Mucosa of gallbladder (tissue), 1 donor: ENCODE measurements at regions not wholly inside any gene's neighbourhood (a gene's known extent, or its start where the extent isn't known, plus 50 kb on each side); places are given as distances from the start of the nearest gene placed in this dataset.

Source experiments
- DNase-seq: peaks from one replicate; pipeline ENCODE4 v3.0.0-alpha.2; 2020; ENCODE audit warnings: low spot score
- donor health status: DM: no; HTN: no; CAD: no.

DNA sequence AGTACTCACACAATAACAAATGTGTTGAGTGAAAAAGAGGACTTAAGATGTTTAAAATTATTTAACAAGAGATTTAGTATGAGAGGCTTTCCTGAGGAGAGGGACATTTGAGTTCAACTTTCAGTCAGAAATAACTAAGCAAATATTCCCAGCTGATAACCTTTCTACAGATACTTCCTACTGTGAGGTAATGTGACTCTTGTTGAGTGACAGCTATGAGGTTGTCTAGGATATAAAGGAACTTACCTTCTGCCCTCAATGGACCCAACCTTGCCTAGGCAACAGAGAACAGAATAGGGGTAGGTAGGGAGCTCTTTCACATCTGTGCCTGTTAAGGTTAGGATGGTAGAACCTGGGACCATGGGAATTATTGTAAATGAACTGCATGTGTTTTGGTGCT lies 54.7 kb downstream of the GLUD2 start:
- DNase-seq: no peak

DNA sequence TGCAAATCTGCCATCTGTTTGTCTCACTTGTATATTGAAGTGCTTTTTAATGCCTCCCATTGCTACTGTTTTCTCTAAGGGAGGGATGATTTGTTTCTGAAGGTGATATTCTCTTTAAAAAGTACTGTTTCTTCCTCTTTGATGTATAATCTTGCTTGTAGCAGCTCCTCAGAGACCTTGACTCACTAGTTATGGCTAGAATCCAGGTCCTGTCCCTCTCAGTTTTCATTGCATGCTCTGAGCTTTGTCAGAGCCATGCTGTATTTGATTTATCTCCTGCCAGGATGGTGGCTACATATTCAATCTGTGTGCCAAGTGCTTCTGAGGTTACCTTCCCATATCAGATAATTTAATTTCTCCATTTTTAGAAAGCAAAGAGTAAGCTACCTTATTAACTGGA lies 56.0 kb downstream of the GLUD2 start:
- no peak for DNase-seq

DNA sequence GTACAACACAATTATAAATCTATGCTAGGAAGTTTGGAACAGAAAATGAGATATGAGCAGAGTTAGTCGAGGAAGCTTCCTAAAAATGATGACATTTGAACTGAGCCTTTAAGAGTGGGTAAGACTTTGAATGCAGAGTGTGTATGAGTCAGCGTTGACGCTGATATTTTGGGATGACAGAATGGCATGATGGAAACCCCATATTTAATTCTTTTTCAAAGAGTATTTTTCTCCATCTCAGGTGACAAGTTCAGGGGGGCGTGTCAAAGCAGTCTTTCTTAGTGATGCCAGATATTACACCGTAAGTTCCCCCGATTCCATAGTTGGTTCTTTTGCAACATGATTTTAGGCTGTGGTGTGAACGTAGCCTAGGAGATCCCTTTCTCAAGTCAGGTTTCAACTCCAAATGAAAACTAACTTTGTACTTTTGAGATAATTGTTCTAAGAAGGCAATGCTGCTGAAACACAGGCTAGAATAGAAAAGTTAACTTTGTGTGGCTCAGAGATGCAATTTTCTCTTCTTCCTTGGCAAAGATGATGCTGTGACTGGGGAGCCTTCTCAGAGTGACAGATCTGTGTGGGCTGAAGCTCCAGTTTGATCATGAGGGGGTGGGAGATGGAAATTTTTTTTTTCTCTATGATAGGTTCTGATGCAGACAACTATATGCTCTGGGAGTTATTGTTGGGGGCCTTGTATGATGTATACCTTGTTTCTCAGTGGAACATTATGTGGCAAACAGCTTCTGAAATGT lies 59.2 kb downstream of the GLUD2 start:
- no peak for DNase-seq

DNA sequence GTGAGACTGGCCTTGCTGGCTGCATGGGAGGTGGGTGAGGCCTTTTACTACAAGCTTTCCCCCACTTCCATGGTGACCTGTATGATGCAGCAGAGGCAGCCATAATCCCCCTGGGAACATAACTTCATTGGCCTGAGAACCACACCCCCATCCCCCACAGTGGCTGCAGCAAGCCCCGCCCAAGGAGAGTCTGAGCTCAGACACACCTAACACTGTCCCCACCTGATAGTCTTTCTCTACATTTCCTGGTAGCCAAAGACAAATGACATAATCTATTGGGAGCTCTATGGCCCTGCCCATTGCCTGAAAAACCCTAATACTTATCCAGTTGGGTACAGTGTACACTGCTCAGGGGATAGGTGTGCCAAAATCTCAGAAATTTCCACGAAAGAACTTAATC lies 62.6 kb downstream of the GLUD2 start:
- no peak for DNase-seq

DNA sequence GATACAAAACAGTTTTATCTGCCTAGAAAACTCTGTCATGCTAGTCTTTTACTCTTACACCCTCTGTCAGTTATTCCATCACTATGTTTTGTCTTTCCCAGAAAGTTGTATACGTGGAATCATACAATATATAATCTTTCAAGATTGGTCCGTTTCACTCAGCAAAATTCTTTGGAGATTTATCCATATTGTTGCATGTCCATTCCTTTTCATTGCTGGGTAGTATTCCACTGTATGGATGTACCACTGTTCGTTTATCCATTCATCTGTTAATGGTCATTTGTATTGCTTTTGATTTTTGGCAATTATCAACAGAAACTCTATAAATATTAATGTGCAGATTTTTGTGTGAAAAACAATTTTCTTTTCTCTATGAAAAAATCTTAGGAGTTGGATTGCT lies 63.1 kb downstream of the GLUD2 start:
- DNase-seq: no peak

DNA sequence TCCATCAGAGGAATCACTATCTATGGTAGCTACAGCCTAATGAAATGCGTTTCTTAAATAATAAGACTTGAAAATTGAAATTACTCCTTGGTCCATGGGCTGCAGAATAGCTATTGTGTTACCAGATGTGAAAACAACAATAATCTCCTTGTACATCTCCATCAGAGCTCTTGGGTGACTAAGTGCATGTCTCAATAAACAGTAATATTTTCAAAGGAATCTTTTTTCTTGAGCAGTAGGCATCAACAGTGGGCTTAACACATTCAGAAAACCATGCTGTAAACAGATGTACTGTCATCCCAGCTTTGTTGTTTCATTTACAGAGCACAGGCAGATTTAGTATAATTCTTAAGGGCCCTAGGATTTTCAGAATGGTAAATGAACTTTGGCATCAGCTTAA lies 67.3 kb downstream of the GLUD2 start:
- DNase-seq: no peak

DNA sequence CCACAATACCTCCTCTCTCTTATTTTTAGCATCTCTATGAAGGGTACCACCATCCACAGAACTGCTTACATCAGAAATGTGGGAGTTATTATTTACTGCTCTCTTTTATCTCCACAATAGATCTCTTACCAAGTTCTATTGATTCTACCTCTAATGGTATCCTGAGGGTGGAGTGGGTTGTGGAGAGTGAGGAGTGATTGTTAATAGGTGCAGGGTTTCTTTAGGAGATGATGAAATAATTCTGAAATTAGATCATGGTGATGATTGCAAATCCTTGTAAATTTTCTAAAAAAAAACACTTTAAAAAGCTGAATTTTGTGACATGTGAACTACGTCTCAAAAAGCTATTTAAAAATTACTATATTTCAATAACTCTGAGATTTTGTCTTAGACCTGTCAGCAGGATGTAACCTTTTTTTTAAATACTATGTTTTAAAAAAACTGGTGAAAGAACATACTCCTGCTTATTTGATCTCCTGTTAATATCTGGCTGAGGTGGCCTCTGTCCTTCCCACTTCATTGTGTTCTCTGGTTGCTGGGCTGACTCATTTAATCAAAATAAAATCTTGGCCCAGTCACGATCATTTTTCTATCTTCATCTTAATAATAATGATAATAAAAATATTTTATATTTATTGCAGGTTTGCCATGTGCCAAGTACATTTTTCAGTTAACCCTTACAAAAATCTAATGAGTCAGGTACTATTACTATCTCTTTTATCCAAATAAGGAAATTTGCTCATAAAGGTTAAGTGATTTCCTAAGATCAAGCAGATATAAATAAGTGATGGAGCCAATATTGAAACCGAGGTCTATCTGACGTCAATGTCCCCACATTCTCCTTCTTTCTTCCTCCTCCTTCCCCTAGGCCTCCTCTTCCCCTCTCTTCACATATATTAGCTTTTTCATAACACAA lies 73.5 kb downstream of the GLUD2 start:
- DNase-seq: no peak

DNA sequence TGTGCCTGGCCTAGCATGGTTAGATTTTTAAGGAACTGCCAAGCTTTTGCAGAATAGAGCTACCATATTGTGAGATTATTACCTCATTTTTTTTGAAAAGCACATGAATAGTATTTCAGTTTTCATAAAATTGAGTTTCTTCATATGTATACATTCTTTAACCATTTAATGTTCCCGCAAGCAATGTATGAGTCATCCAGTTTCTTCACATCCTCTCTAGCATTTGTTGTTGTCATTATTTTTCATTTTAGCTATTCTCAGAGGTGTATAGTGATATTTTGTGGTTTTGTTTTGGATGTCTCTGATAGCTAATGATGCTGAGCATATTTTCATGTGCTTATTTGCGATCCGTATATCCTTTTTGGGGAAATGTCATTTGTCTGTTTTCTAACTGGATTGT lies 74.9 kb downstream of the GLUD2 start:
- DNase-seq: no peak

DNA sequence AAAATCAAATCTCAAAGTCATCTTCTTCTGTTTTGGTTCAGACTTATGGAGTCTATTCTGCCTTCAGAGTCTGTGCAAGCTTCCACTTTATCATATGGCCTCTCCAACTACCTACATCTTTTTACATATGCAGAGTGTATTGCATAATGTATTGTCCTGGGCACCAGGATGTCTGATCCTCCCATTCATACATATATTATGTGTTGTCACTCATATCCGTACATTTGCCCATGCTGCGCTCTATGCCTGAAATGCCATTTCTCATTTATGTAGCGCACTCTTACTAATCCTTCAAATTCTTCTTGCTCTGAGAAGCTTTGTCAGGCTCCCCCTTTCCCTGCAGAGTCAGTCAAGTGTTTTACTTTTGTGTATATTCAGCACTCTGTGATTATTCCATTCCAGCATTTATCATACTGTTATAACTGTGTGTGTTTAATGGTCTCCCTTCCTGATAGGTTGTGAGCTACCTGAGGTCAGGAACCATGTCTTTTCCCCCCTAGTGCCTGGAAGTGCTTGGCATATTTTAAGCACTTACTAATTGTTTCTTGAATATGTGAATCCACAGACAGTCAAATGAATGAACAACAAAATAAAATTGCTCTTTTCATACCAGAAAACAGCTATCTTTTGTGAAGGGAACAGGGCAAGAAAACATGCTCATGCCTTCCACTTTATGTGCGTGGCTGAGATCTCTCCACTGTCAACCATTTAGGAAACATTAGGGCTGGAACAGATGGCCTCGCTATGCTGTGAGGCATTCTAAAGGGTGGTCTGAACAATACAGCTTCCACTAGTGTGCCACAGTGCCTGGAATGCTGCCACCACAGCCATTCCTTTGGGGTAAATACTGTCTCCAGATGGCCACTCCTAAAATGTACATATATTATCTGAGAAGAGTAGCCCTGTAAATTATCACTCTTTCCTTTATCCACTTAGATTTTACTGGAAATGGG lies 81.8 kb downstream of the GLUD2 start:
- DNase-seq: no peak

DNA sequence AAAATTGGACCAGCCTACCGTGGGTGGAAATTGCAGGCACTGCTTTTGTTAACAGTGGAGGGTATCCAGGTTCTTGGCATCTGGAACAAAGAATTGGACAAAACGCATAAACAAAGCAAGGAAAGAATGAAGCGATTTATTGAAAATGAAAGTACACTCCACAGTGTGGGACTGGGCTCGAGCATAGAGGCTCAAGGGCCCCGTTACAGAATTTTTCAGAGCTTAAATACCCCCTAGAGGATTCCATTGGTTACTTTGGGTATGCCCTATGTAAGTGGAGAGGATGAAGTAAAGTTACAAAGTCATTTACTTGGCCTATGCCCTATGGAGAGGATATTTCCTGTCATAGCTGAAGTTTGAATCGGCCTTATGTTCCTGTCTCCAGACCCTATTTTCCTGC lies 85.3 kb downstream of the GLUD2 start:
- DNase-seq: no peak

DNA sequence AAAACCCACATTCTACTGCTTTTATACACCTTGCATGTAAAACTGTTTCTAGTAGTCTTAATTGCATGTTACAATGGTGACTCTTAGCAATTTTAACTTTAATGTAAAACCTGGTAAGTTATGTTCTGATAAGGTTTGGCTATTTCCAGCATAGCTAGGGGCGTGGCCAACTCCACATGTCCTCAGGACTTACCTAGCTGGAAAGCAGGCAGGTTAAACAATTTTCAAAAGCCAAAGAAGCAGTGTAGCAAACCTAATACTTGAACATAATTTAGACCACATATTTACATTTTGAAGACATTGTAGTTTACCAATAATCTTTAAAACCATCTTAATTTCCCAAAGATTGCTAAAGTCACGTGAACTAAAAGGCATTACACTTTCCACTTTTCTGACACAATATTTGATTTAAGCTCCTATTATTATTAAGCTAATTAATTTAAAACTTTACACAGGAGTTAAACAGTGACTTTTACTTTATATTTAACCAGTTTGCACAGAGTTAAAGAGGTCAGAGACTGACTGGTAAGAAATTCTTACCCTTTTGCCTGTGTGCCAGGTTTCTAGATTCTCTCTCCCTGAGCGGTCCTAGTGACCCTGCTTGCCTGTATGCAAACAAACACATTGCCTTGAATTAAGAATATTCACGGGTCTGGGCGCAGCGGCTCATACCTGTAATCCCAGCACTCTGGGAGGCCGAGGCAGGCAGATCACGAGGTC lies 88.2 kb downstream of the GLUD2 start:
- DNase-seq: peak; percentile 10

DNA sequence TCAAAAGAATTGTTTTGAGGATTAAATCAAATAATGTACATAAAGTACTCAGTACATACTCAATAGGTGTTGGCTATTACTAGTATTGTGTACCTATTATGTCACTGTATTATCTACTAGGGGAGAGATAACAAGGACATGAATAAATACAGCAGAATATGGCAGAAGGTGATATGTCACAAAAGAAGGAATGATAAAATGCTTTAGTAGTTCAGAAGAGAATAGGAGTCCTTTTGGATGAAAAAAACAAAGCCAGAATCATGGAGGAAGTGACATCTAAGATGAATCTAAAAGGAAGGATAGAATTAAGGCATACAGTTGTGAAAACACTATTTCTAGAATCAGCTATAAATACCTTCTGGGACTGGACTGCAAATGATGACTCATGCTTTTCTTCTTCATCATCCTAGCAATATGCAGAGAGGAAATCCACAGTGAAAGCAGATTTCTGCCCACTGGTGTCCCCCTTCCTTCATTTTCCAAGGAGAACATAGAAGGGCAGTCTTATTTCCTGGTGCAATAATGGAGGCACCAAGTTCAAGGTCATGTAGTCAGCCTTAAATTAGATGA lies 98.7 kb downstream of the GLUD2 start:
- no peak for DNase-seq

DNA sequence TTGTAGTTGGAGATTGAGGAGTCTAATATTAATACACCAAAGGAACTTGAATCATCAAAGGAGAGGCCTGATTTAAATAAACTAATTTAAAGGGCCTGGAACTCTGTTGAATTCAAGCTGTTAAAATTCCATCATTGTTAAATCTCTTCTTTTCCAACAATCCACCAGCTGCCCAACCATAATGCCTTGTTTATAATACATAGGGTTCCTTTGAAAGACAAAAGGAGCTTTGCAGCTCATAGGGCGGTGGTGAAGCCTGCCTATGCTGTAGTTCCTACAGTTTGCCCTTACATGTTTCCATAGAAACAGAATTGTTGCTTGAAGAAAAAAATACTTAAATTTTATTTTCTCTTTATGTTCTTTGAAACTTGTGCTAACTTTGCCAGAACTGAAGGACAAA lies 102.8 kb downstream of the GLUD2 start:
- no peak for DNase-seq

DNA sequence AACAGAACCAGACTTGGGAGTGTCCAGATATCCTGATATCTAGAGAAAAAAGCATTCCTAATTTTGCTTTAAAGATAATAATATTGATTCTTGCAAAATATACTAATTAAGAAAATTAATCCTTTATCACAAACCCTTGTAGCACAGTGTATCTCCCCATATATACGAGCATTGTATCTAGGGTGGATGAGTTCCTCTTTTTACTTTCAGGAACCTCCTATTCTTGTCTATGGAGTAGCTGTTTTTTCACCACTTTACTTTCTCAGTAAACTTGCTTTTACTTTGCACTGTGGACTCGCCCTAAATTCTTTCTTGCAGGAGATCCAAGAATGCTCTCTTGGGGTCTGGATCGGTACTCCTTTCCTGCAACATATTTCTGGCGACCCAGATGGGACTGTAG lies 103.9 kb downstream of the GLUD2 start:
- DNase-seq: no peak

DNA sequence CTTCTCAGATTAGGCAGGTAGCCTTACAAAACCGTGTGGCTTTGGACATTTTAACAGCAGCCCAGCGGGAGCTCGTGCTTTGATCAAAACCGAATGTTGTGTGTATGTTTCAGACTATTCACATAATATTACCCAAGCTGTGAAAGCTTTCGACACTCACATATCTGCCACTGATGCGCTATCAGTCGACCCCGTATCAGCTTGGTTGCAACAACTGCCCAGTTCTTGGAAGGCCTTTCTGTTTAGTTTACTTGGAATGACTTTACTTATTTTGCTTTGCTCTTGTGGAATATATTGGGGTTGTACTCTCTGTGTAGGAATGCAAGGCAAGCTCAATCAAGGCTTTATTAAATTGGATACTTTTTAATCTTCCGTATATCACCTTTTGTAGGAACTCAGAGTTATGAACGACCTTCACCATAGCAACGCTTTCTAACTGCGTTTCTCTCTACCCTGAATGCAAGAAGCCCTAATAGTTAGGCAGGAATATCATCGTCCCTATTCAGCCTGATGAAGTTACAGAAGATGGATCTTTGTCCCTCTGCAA lies 107.5 kb downstream of the GLUD2 start:
- no peak for DNase-seq

DNA sequence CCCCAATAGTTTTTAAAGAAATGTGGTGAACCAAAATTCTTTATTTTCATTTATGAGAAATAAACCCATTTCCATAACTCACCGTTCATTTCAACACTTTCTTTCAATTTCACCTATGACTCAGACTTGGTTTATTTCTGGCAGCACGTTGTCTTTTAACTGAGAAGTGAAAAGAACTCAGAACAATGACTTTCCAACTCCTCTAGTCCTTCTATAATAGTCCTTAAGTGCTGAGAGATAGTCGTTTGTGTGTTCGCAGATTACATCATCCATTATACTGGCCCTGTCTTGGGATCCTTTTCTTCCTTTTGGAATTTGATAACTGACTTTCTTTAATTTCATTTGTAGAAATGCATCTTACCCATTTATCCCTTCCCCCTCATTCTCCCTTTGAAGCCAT lies 113.6 kb downstream of the GLUD2 start:
- no peak for DNase-seq

DNA sequence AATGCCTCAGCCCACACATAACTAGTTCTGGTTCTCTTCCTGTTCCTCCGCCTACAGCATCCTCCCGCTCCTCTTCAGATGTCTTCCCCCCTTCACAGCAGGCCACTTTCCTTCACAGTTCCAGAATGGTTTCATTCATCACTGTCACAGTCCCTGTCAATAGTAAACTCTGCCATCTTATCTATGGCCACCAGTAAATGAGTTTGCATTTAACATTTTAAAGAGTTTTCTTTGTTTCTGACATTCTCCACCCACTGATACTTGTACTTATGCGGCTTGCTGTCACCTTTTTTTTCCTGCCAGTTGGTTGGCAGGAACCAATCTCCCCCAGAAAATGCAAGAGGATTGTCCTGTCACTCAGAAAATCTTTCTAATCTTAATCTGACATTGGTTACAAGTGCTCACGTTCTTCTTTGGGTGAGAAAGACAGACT lies 114.1 kb downstream of the GLUD2 start:
- DNase-seq: no peak

DNA sequence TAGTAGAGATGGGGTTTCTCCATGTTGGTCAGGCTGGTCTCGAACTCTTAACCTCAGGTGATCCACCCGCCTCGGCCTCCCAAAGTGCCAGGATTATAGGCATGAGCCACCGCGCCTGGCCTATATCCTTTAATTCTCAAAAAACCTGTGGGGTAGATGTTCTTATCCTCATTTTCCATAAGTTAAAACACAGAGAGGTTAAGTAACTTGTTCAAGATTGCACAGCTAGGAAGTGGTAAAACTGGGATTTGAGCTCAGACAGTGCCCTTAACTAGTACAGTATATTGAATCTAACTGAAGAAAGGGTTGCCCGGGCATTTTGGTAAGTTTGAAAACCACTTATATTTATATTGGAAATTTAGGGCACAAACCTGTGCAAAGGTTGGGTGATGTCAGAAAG lies 116.0 kb downstream of the GLUD2 start:
- DNase-seq: no peak

DNA sequence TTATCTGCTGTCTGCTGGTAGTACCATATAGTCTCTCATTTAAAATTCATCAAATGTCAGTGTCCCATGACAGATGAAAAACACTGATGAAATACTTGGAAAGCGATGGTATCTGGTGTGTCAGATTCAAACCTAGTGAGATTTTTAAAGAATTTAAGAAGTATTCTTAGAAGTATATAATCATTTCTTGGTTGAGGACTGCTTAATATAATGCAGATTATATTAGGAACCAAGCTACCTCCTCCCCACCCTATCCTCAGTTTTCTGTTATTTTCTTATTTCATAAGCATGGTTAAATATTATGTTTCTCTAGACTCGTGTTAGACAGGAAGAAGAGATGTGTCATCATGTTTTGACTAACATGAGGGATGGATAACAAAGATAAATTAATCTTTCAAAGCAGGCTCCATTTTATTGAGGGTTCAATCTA lies 118.5 kb downstream of the GLUD2 start:
- DNase-seq: no peak
